H1 (cell line): ENCODE measurements at regions not wholly inside any gene's neighbourhood (a gene's known extent, or its start where the extent isn't known, plus 50 kb on each side); places are given as distances from the start of the nearest gene placed in this dataset.

Experiments used
- CTCF ChIA-PET: fragments of 300-600 bp; sonication (Branson Sonifier 250); formaldehyde crosslinking; loops from one replicate; lab custom pipeline; 2021; ENCODE audit not compliant: partially characterized antibody; lab: Charles Lee
- POLR2A ChIA-PET: fragments of 300-600 bp; sonication (Branson Sonifier 250); formaldehyde crosslinking; loops from one replicate; lab custom pipeline; 2021; ENCODE audit warnings: inconsistent platforms; ENCODE audit not compliant: partially characterized antibody; lab: Charles Lee
- DNase-seq, 2 experiments: peaks; one replicate each; pipeline versions ENCODE4 v3.0.0 to v3.0.0-alpha.2; 2010 to 2022; ENCODE audit warnings: low spot score in 2 of 2, low read depth in 1 of 2, mixed read lengths in 1 of 2
- FAIRE-seq: peaks from 2 replicates; lab custom pipeline; 2011; peaks lifted over from hg19 to GRCh38; lab: Jason Lieb, UNC
- H2AFZ ChIP-seq: 2 replicates; pipeline ENCODE4 v1.8.1; 2012; ENCODE audit warnings: low read length, inconsistent platforms
- H2AK5ac ChIP-seq: 2 replicates; pipeline ENCODE4 v1.6.1; 2013; ENCODE audit warnings: low read depth, low read length
- H2BK120ac ChIP-seq: replicated peaks from 2 replicates; pipeline ENCODE3; 2013; ENCODE audit warnings: low read depth, low read length, inconsistent platforms
- H2BK12ac ChIP-seq: 2 replicates; pipeline ENCODE4 v1.6.1; 2013; ENCODE audit warnings: low read depth, low read length
- H2BK15ac ChIP-seq: 2 replicates; pipeline ENCODE4 v1.6.1; 2013; ENCODE audit warnings: low read length
- H2BK20ac ChIP-seq: 2 replicates; pipeline ENCODE4 v1.6.1; 2013; ENCODE audit warnings: low read length
- H2BK5ac ChIP-seq: 2 replicates; pipeline ENCODE4 v1.6.1; 2013; ENCODE audit warnings: low read depth, low read length
- H3K14ac ChIP-seq: 2 replicates; pipeline ENCODE4 v1.6.1; 2013; ENCODE audit warnings: inconsistent platforms; ENCODE audit not compliant: insufficient read length
- H3K18ac ChIP-seq: 2 replicates; pipeline ENCODE4 v1.6.1; 2013; ENCODE audit warnings: low read length; ENCODE audit errors: extremely low read depth
- H3K23ac ChIP-seq: 2 replicates; pipeline ENCODE4 v1.6.1; 2013; ENCODE audit warnings: inconsistent platforms; ENCODE audit not compliant: insufficient read length
- H3K23me2 ChIP-seq: 2 replicates; pipeline ENCODE4 v1.6.1; 2013; ENCODE audit warnings: low read depth, low read length
- H3K27ac ChIP-seq: 2 replicates; pipeline ENCODE4 v1.6.1; 2011; ENCODE audit warnings: low read depth, low read length, inconsistent platforms
- H3K27me3 ChIP-seq, 4 experiments: replicated peaks in 1 of 4; 1 replicate in 1 of 4; 2 replicates in 3 of 4; pipeline versions ENCODE4 v1.6.1 to v1.8.1; 2011 to 2013; ENCODE audit warnings: low read length in 3 of 4, mild to moderate bottlenecking in 3 of 4, inconsistent platforms in 2 of 4, mixed read lengths in 2 of 4, moderate library complexity in 1 of 4; ENCODE audit not compliant: control insufficient read depth in 3 of 4, insufficient read depth in 3 of 4; ENCODE audit errors: extremely low read depth in 1 of 4
- H3K36me3 ChIP-seq, 4 experiments: 2 replicates each; pipeline versions ENCODE4 v1.6.1 to v1.8.1; 2011 to 2013; ENCODE audit warnings: mild to moderate bottlenecking in 4 of 4, low read length in 3 of 4, moderate library complexity in 2 of 4, control low read depth in 1 of 4, inconsistent platforms in 1 of 4; ENCODE audit not compliant: insufficient read depth in 4 of 4, control insufficient read depth in 2 of 4
- H3K4ac ChIP-seq: replicated peaks from 2 replicates; pipeline ENCODE3; 2013; ENCODE audit warnings: low read length, low read depth, mixed read lengths, inconsistent platforms; ENCODE audit not compliant: insufficient read length
- H3K4me1 ChIP-seq, 4 experiments: replicated peaks in 1 of 4; 1 replicate in 1 of 4; 2 replicates in 3 of 4; pipeline versions ENCODE4 v1.6.1 to v1.8.1; 2011 to 2013; ENCODE audit warnings: low read length in 3 of 4, inconsistent platforms in 2 of 4, mixed read lengths in 1 of 4; ENCODE audit not compliant: insufficient read depth in 4 of 4, control insufficient read depth in 3 of 4
- H3K4me2 ChIP-seq, 2 experiments: 2 replicates each; pipeline versions ENCODE4 v1.6.1 to v1.8.1; 2011 to 2013; ENCODE audit warnings: low read depth in 2 of 2, low read length in 2 of 2, control low read depth in 1 of 2, inconsistent platforms in 1 of 2, mild to moderate bottlenecking in 1 of 2; ENCODE audit not compliant: insufficient read depth in 1 of 2
- H3K4me3 ChIP-seq, 4 experiments: fragments of 200-600, 300-600 bp in 1 of 4; sonication (generic), shearing (Covaris generic), sonication (Bioruptor Twin) in 1 of 4; 2 replicates each; pipeline versions ENCODE4 v1.5.1 to v1.8.1; 2011 to 2016; ENCODE audit warnings: low read length in 4 of 4, low read depth in 3 of 4, control low read depth in 2 of 4, inconsistent platforms in 2 of 4, mild to moderate bottlenecking in 2 of 4, mixed read lengths in 1 of 4, moderate library complexity in 1 of 4; ENCODE audit not compliant: insufficient read depth in 2 of 4; ENCODE audit errors: extremely low read depth in 1 of 4
- H3K56ac ChIP-seq: replicated peaks from 2 replicates; pipeline ENCODE3; 2013; ENCODE audit warnings: low read depth, mild to moderate bottlenecking, mixed read lengths, low read length, inconsistent platforms; ENCODE audit not compliant: insufficient read length
- H3K79me1 ChIP-seq: 2 replicates; pipeline ENCODE4 v1.6.1; 2013; ENCODE audit warnings: low read depth, low read length, control low read depth
- H3K79me2 ChIP-seq, 2 experiments: 2 replicates each; pipeline versions ENCODE4 v1.6.1 to v1.8.1; 2012 to 2013; ENCODE audit warnings: low read length in 2 of 2, mild to moderate bottlenecking in 2 of 2, inconsistent platforms in 1 of 2; ENCODE audit not compliant: insufficient read depth in 2 of 2, control insufficient read depth in 1 of 2
- H3K9ac ChIP-seq, 4 experiments: replicated peaks in 1 of 4; 1 replicate in 1 of 4; 2 replicates in 3 of 4; pipeline versions ENCODE4 v1.6.1 to v1.8.1; 2011 to 2013; ENCODE audit warnings: low read depth in 3 of 4, low read length in 3 of 4, control low read depth in 2 of 4, mild to moderate bottlenecking in 2 of 4, moderate library complexity in 2 of 4, inconsistent platforms in 1 of 4; ENCODE audit errors: extremely low read depth in 1 of 4
- H3K9me3 ChIP-seq, 2 experiments: 2 replicates each; pipeline versions ENCODE4 v1.6.1 to v1.8.1; 2012 to 2013; ENCODE audit warnings: mild to moderate bottlenecking in 2 of 2, moderate library complexity in 2 of 2, control low read depth in 1 of 2, inconsistent platforms in 1 of 2, low read depth in 1 of 2, low read length in 1 of 2, mixed read lengths in 1 of 2; ENCODE audit not compliant: insufficient read depth in 2 of 2
- H4K20me1 ChIP-seq, 2 experiments: replicated peaks in 1 of 2; 2 replicates each; pipeline versions ENCODE3 to v1.8.1; 2011 to 2013; ENCODE audit warnings: inconsistent platforms in 2 of 2, low read length in 2 of 2, mild to moderate bottlenecking in 1 of 2; ENCODE audit not compliant: insufficient read depth in 2 of 2, control insufficient read depth in 1 of 2
- H4K5ac ChIP-seq: 2 replicates; pipeline ENCODE4 v1.6.1; 2013; ENCODE audit warnings: low read length, low read depth, mixed read lengths, inconsistent platforms; ENCODE audit not compliant: insufficient read length
- H4K8ac ChIP-seq: 2 replicates; pipeline ENCODE4 v1.8.0; 2013; ENCODE audit warnings: mild to moderate bottlenecking, moderate library complexity, low read length, inconsistent platforms; ENCODE audit not compliant: insufficient read depth; ENCODE audit errors: extremely low read depth
- H4K91ac ChIP-seq: replicated peaks from 2 replicates; pipeline ENCODE3; 2013; ENCODE audit warnings: low read length, mixed read lengths, inconsistent platforms; ENCODE audit not compliant: insufficient read length
- CHD7 ChIP-seq: fragments of 300-600 bp; sonication (generic); IDR thresholded peaks from 2 replicates; pipeline ENCODE4 v1.7.1; 2012; ENCODE audit warnings: low read length, moderate library complexity, mild to moderate bottlenecking, inconsistent platforms; ENCODE audit not compliant: insufficient replicate concordance
- NRF1 ChIP-seq: IDR thresholded peaks from 2 replicates; pipeline ENCODE4 v1.6.1; 2011; ENCODE audit warnings: mild to moderate bottlenecking, low read depth, low read length, improper control_type of control experiment

- Histone ChIP-seq H3K27me3 (no peaks in the 10 kb centered on the region), H3K79me2 (no peaks in the 10 kb centered on the region), H4K5ac (no peak overlapping the region), H3K4me2 (no peak overlapping the region), H3K4ac (no peak overlapping the region), H3K4me3 (no peak overlapping the region), H4K8ac (no peak overlapping the region), H3K14ac (no peak overlapping the region), H4K20me1 (no peaks in the 10 kb centered on the region), H2BK15ac (no peak overlapping the region), H2AK5ac (no peak overlapping the region), H2BK20ac (no peak overlapping the region), H3K18ac (no peak overlapping the region), H3K36me3 (no peaks in the 10 kb centered on the region), H3K79me1 (no peaks in the 10 kb centered on the region), H3K9ac (no peak overlapping the region), H3K27ac (no peak overlapping the region), H3K4me1 (no peaks in the 10 kb centered on the region), H4K91ac (no peak overlapping the region), H2BK5ac (no peak overlapping the region), H3K23ac (no peak overlapping the region), H3K9me3 (no peaks in the 10 kb centered on the region), H2BK120ac (no peak overlapping the region), H2AFZ (0 out of 2 replicates have a peak overlapping the region, but pooled peaks have one; percentile 49), H2BK12ac (no peak overlapping the region), H3K23me2 (no peaks in the 10 kb centered on the region), H3K56ac (no peak overlapping the region)
- ChIA-PET POLR2A (no interaction called here), CTCF (no interaction called here)
- FAIRE-seq (no peak), DNase-seq (no peak)
- TF ChIP-seq CHD7, result no peak
- TF ChIP-seq NRF1, result no peak
Observed at GRCh38 chr1:189654906-189655305, 822.8 kb downstream of the BRINP3 start.
